IMR-90 (cell line): ENCODE measurements at regions not wholly inside any gene's neighbourhood (a gene's known extent, or its start where the extent isn't known, plus 50 kb on each side); places are given as distances from the start of the nearest gene placed in this dataset.

ENCODE experiments used
- ATAC-seq: fragments of 200-7000 bp; cut with Tn5 transposase; 2 replicates; pipeline ENCODE4 v1.9.1; 2020; ENCODE audit warnings: low read depth, mild to moderate bottlenecking, moderate library complexity
- BruUV-seq: library from RNA; stranded (reverse); fragments of 400-500 nt; replicated peaks from 2 replicates; lab custom pipeline; 2021; lab: Mats Ljungman, UMichigan
- CTCF ChIA-PET: fragments of 300-600 bp; formaldehyde crosslinking; extraction: SDS; loops from one replicate; lab custom pipeline; 2021; ENCODE audit warnings: antibody characterized with exemption; lab: Yijun Ruan, JAX
- POLR2A ChIA-PET: fragments of 300-600 bp; sonication (Branson Sonifier 250); formaldehyde crosslinking; loops from one replicate; lab custom pipeline; 2022; ENCODE audit warnings: antibody characterized with exemption; ENCODE audit not compliant: unreplicated experiment; lab: Charles Lee
- DNase-seq: peaks from one replicate; pipeline ENCODE4 v3.0.0; 2013
- H2AFZ ChIP-seq: replicated peaks from 2 replicates; pipeline ENCODE3; 2013; ENCODE audit warnings: low read length, mild to moderate bottlenecking; ENCODE audit not compliant: poor library complexity
- H2AK5ac ChIP-seq: 2 replicates; pipeline ENCODE4 v1.6.1; 2013; ENCODE audit warnings: low read depth, low read length, inconsistent platforms
- H2AK9ac ChIP-seq: replicated peaks from 2 replicates; pipeline ENCODE3; 2013; ENCODE audit warnings: mild to moderate bottlenecking, low read depth, low read length, moderate library complexity; ENCODE audit not compliant: poor library complexity
- H2BK120ac ChIP-seq: 2 replicates; pipeline ENCODE4 v1.6.1; 2013; ENCODE audit warnings: low read depth, low read length, inconsistent platforms
- H2BK15ac ChIP-seq: 3 replicates; pipeline ENCODE4 v1.6.1; 2013; ENCODE audit warnings: low read depth, low read length, inconsistent platforms
- H2BK20ac ChIP-seq: 2 replicates; pipeline ENCODE4 v1.6.1; 2013; ENCODE audit warnings: low read depth, mild to moderate bottlenecking, inconsistent platforms, low read length, moderate library complexity
- H2BK5ac ChIP-seq: 2 replicates; pipeline ENCODE4 v1.6.1; 2013; ENCODE audit warnings: mild to moderate bottlenecking, low read depth, low read length, inconsistent platforms; ENCODE audit not compliant: poor library complexity, severe bottlenecking
- H3K14ac ChIP-seq: replicated peaks from 2 replicates; pipeline ENCODE4 v1.6.1; 2013; ENCODE audit warnings: low read depth, low read length, inconsistent platforms
- H3K18ac ChIP-seq: 2 replicates; pipeline ENCODE4 v1.6.1; 2013; ENCODE audit warnings: low read depth, low read length, control low read depth
- H3K23ac ChIP-seq: 2 replicates; pipeline ENCODE4 v1.6.1; 2013; ENCODE audit warnings: low read depth, low read length, inconsistent platforms
- H3K27ac ChIP-seq: 2 replicates; pipeline ENCODE4 v1.5.1; 2013; ENCODE audit warnings: mild to moderate bottlenecking, control low read depth, low read length; ENCODE audit not compliant: insufficient read depth
- H3K27me3 ChIP-seq: 2 replicates; pipeline ENCODE4 v1.6.1; 2013; ENCODE audit warnings: low read length; ENCODE audit not compliant: control insufficient read depth, insufficient read depth
- H3K36me3 ChIP-seq: 2 replicates; pipeline ENCODE4 v1.6.1; 2013; ENCODE audit warnings: low read length, mixed read lengths; ENCODE audit not compliant: control insufficient read depth, insufficient read depth
- H3K4ac ChIP-seq: 2 replicates; pipeline ENCODE4 v1.6.1; 2013; ENCODE audit warnings: low read depth, low read length, inconsistent platforms
- H3K4me1 ChIP-seq: 2 replicates; pipeline ENCODE4 v1.6.1; 2013; ENCODE audit warnings: low read length, mixed read lengths; ENCODE audit not compliant: control insufficient read depth, insufficient read depth
- H3K4me2 ChIP-seq: 2 replicates; pipeline ENCODE4 v1.6.1; 2013; ENCODE audit warnings: low read depth, mild to moderate bottlenecking, control low read depth, low read length, moderate library complexity
- H3K4me3 ChIP-seq: 2 replicates; pipeline ENCODE4 v1.5.1; 2013; ENCODE audit warnings: low read depth, mild to moderate bottlenecking, control low read depth, low read length, moderate library complexity; ENCODE audit not compliant: insufficient read depth
- H3K56ac ChIP-seq: 2 replicates; pipeline ENCODE4 v1.6.1; 2013; ENCODE audit warnings: low read length, inconsistent platforms; ENCODE audit not compliant: insufficient read depth; ENCODE audit errors: extremely low read depth
- H3K79me1 ChIP-seq, 2 experiments: 2 replicates each; pipeline ENCODE4 v1.6.1; 2013; ENCODE audit warnings: low read length in 2 of 2, inconsistent platforms in 1 of 2, low read depth in 1 of 2
- H3K9ac ChIP-seq: 2 replicates; pipeline ENCODE4 v1.6.1; 2013; ENCODE audit warnings: low read depth, low read length, control low read depth
- H3K9me1 ChIP-seq: 2 replicates; pipeline ENCODE4 v1.6.1; 2013; ENCODE audit warnings: low read length, inconsistent platforms; ENCODE audit not compliant: insufficient read depth
- H3K9me3 ChIP-seq: 2 replicates; pipeline ENCODE4 v1.6.1; 2013; ENCODE audit warnings: low read length; ENCODE audit not compliant: control insufficient read depth, insufficient read depth
- H4K20me1 ChIP-seq: 2 replicates; pipeline ENCODE4 v1.6.1; 2013; ENCODE audit warnings: low read length, inconsistent platforms; ENCODE audit not compliant: insufficient read depth
- H4K5ac ChIP-seq: 2 replicates; pipeline ENCODE4 v1.6.1; 2013; ENCODE audit warnings: mild to moderate bottlenecking, low read depth, low read length, control low read depth
- H4K8ac ChIP-seq, 2 experiments: 2 replicates each; pipeline ENCODE4 v1.6.1; 2013; ENCODE audit warnings: low read depth in 2 of 2, low read length in 2 of 2, control low read depth in 1 of 2, inconsistent platforms in 1 of 2
- H4K91ac ChIP-seq: 2 replicates; pipeline ENCODE4 v1.6.1; 2013; ENCODE audit warnings: low read depth, low read length, inconsistent platforms; ENCODE audit not compliant: insufficient read depth
- BHLHE40 ChIP-seq: fragments of 150-350 bp; IDR thresholded peaks from 2 replicates; pipeline ENCODE4 v1.6.1; 2016; ENCODE audit warnings: mild to moderate bottlenecking, low read depth, low read length
- CEBPB ChIP-seq: IDR thresholded peaks from 2 replicates; pipeline ENCODE4 v1.6.1; 2012; ENCODE audit warnings: low read depth, low read length, improper control_type of control experiment
- CHD1 ChIP-seq: IDR thresholded peaks from 2 replicates; pipeline ENCODE4 v1.6.1; 2012; ENCODE audit warnings: low read depth, low read length, improper control_type of control experiment
- RAD21 ChIP-seq: IDR thresholded peaks from 2 replicates; pipeline ENCODE4 v1.6.1; 2012; ENCODE audit warnings: low read length, improper control_type of control experiment
- RFX5 ChIP-seq: IDR thresholded peaks from 2 replicates; pipeline ENCODE4 v1.8.0; 2012; ENCODE audit warnings: low read depth, mild to moderate bottlenecking, low read length, moderate library complexity
- WGBS, 2 experiments: methylation state at CpG; one replicate each; pipeline versions ENCODE4 v1.1.5 to v1.1.7; 2013; ENCODE audit warnings: missing lambda C conversion rate in 2 of 2; ENCODE audit not compliant: insufficient read length in 1 of 2; ENCODE audit errors: extremely low coverage in 2 of 2; 5-methylcytosine and 5-hydroxymethylcytosine counted together
- dilution Hi-C: fragments of 300-500 bp; cut with HindIII; formaldehyde crosslinking; loops from one replicate; pipeline ENCODE4 v1.14.3; 2018; ENCODE audit warnings: low sequenced_read_pairs; ENCODE audit not compliant: unreplicated experiment
- in situ Hi-C: fragments of 300-500 bp; cut with MboI; formaldehyde crosslinking; loops from 3 replicates; pipeline ENCODE4 v1.14.3; 2019; ENCODE audit warnings: low sequenced_read_pairs, inconsistent platforms, mixed read lengths
- intact Hi-C: fragments of 100-400 bp; cut with micrococcal nuclease; formaldehyde crosslinking; loops from 2 replicates; pipeline ENCODE4 v1.10.0; 2022

DNA sequence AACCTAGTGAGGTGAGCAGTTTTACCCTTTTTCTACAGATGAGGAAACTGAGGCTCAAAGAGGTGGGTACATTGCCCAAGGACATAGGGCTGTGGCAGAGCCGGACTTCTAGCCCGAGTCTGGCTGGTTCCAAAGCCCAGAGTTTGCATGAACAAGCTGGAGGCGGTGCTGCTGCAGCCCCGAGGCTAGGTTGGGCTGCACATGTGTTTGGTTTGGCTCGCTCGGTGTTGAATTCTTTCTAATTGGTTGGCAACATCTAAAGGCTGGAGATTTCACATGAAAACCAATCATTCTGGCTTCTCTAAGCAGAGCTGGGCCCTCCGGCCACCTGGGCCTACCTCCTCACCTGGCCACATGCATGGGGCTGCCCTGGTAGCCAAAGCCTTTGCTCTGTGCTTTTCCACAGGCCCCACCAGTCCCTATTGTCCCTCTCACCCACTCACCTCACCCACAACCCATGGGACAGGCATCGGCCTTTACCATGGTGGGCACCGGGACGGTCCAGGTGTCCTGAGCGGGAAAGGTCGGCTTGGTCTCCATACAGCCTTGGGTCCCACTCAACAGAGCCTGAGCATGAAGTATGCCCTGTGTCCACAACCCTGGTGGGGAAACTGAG lies 262.3 kb downstream of the NSG2 start:
- Histone ChIP-seq H3K4ac (no peak overlapping the region), H4K91ac (no peak overlapping the region), H2AK5ac (no peak overlapping the region), H3K36me3 (no peaks in the 10 kb centered on the region), H3K9me1 (no peaks in the 10 kb centered on the region), H4K8ac (no peak overlapping the region), H3K14ac (no peak overlapping the region), H2AFZ (no peak overlapping the region), H3K18ac (no peak overlapping the region), H2AK9ac (no peak overlapping the region), H3K9me3 (no peaks in the 10 kb centered on the region), H3K9ac (no peak overlapping the region), H2BK20ac (no peak overlapping the region), H3K27me3 (peaks cover 5% of the 10 kb centered on the region; the same call in 1 of the 2 replicates), H3K4me3 (no peak overlapping the region), H4K5ac (no peak overlapping the region), H3K79me1 (no peaks in the 10 kb centered on the region), H4K20me1 (no peaks in the 10 kb centered on the region), H2BK15ac (no peak overlapping the region), H2BK5ac (no peak overlapping the region), H3K23ac (no peak overlapping the region), H3K56ac (no peak overlapping the region), H3K4me1 (peaks cover 2% of the 10 kb centered on the region; the same call in 1 of the 2 replicates), H3K4me2 (no peak overlapping the region), H3K27ac (no peak overlapping the region), H2BK120ac (no peak overlapping the region)
- CTCF ChIA-PET: no interaction called here
- 69% methylated on average over 3 of the region's 12 CpGs; no CpG with 5 or more reads in 1 of the 2 experiments for WGBS, 2 experiments
- POLR2A ChIA-PET: no interaction called here
- in situ Hi-C loops: loop anchor here (25.0 kb wide), 2 partner anchors 1020 to 1145 kb away; no protein-coding TSS in a partner anchor
- DNase-seq (no peak), ATAC-seq (no peak)
- dilution Hi-C loops: no loop called here
- intact Hi-C loops: no loop called here
- BruUV-seq: no TSS peak
- TF ChIP-seq BHLHE40 (no peak), CHD1 (no peak), RAD21 (no peak), RFX5 (no peak), CEBPB (no peak)
